NK-92 (cell line): ENCODE measurements at regions not wholly inside any gene's neighbourhood (a gene's known extent, or its start where the extent isn't known, plus 50 kb on each side); places are given as distances from the start of the nearest gene placed in this dataset.
"Not testable (repeated sequence)": the region's sequence is repeated elsewhere in the genome, so short reads cannot be mapped to it uniquely, and the experiment has no call there.

ENCODE experiments used
- DNase-seq: peaks from one replicate; lab custom pipeline; 2025; ENCODE audit not compliant: unreplicated experiment; lab: John Stamatoyannopoulos, UW

DNA sequence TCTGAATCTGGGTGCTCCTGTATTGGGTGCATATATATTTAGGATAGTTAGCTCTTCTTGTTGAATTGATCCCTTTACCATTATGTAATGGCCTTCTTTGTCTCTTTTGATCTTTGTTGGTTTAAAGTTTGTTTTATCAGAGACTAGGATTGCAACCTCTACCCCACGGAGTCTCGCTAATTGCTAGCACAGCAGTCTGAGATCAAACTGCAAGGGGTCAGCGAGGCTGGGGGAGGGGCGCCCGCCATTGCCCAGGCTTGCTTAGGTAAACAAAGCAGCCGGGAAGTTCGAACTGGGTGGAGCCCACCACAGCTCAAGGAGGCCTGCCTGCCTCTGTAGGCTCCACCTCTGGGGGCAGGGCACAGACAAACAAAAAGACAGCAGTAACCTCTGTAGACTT lies 421.8 kb downstream of the CSNK1G3 start:
- not testable (repeated sequence) for DNase-seq

DNA sequence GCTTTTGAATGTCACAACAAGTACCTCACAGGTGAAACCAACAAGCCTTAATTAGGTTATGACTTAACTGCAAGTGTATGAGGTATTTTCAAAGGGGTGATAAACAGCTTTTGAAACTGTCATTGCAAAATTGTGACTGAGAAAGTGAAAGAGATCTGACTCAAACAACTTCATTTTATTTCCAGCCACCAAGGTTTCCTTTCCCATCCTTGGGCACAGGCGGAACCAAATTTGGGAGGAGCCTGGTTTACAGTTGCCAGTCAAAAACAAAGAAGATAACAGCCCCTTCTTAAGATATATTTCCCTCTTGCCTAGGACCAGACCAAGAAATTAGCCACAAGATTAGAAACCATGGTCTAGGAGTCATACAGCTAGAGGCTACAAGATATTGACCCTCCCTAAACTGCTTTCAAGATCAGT lies 417.1 kb downstream of the CSNK1G3 start:
- DNase-seq, result no peak

DNA sequence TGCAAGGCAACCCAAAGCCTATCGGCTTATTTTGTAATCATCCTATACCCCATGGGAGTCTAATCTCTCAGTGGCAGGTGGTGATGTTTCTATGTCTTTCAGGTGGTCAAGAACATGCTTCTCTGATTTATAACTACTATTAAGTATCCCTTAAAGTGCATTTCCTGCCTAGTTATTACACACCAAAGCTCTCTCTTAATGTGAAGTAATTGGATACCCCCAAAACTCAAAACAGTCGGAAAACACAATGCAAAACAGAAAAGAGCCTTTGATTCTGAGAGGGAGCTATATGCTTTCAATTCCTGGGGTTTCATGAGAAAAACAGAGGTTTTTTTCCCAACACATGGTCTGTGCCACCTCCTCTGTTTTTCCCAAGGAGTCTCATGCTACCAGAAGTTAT lies 416.4 kb downstream of the CSNK1G3 start:
- DNase-seq, result no peak

GRCh38 chr5:123921193-123921592 lies 409.2 kb downstream of the CSNK1G3 start:
- no peak for DNase-seq

- no peak for DNase-seq
Observed at GRCh38 chr5:123916345-123917121, 404.6 kb downstream of the CSNK1G3 start.

GRCh38 chr5:123914333-123914732 lies 402.4 kb downstream of the CSNK1G3 start:
- no peak for DNase-seq

- DNase-seq, result no peak
Observed at GRCh38 chr5:123907349-123907748, 395.4 kb downstream of the CSNK1G3 start.

GRCh38 chr5:123906698-123907295 lies 394.8 kb downstream of the CSNK1G3 start:
- DNase-seq, result no peak

GRCh38 chr5:123885081-123885480 lies 373.1 kb downstream of the CSNK1G3 start:
- no peak for DNase-seq

- DNase-seq, result no peak
Observed at GRCh38 chr5:123882965-123883345, 371.0 kb downstream of the CSNK1G3 start.

DNA sequence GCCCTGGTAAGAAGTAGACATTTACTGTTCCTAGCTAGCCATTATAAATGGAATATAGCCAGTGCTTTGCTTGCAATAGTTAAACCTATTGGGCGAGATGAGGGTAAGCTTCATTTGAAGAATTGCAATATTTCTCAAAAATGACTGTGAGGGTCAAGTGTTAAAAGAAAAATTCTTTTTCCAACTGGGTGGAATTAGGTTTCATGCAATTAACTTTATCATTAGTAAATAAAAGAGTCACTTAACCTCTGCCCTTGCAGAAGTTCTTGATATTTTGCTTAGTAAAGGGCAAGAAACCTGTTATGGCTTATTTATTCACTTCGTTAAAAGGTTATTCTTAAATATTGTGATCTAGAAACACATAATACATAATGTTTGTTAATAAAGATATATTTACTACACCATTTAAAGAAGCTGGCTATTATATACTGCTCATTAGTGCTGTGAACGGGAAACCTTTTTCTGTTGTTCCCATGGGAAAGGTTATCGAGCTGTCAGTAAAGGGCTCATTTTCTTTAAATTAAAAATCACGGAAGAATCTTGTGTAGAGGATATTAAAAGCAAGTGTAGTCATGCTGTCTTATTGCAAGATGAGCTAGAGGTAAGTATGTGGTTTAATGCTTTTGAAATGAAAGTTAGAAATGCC lies 370.5 kb downstream of the CSNK1G3 start:
- DNase-seq, result no peak

- DNase-seq, result no peak
Observed at GRCh38 chr5:123881759-123882244, 369.8 kb downstream of the CSNK1G3 start.

DNA sequence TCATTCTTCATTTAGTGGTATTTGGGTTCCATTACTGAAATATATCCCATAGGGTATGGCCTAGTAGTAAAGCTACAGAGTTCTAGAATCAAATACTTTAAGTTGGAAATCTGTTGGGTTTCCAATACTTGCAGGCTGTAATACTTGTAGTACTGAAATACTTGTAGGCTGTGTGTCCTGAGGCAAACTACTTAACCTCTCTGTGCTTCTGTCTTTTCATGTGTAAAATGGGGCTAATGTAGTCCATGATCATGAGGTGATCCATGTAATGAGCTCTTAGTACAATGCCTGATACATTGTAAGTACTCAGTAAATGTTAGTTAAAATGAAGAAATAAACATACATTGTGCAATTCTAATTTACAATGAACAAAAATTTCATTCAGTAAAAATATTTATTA lies 368.9 kb downstream of the CSNK1G3 start:
- no peak for DNase-seq

DNA sequence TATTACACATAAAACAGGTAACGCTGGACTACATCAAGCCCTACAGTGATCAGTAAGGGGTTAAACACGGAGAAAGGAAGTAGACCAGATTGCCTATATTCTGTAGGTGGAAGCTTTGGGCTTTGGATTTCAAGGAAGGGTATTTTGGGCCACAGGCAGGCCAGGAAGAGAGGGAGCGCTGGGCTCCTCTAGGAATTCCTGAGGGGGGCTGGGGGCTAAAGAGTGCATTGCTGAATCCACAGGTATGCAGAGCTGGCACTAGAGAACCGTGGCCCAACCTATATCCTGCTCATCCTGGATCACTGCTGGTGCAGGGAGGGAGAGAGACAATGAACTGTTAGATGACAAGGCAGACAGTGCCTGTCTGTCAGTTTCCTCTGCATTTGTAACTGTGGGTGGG lies 367.1 kb downstream of the CSNK1G3 start:
- DNase-seq, result no peak

GRCh38 chr5:123876276-123876790 lies 364.4 kb downstream of the CSNK1G3 start:
- no peak for DNase-seq

DNA sequence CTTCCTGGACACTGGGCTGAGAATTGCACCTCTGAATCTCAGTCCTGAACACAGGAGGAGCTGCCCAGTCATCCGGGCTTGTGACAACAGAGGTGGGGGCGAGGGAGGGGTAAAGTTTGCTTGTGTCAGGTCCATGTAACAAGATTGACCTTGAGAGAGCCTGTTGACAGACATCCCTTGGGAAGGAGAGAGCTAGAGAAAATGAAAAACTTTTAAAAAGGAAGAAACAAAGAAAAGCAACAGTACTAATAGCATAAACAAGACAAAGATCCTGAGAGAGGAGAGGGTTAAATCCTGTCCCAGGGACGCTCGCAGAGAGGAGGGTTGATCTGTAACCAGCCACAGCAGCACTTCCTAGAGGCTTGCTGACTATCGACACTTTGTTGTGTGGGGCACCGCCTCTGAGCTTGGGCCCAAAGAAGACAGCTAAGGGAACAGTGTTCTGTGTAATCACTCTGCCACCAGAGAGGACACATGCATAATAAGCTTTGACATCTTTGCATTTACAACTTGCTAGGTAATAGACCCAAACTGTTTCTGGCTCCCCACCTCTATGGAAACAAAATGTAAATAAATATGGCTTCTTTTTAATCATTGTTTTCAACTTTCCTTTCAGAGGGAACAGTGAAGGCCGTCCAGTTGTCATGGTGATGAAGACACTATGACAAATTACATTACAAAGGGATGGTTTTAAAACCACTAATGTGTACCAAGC lies 363.7 kb downstream of the CSNK1G3 start:
- DNase-seq, result no peak

GRCh38 chr5:123874600-123875201 lies 362.7 kb downstream of the CSNK1G3 start:
- DNase-seq, result no peak

DNA sequence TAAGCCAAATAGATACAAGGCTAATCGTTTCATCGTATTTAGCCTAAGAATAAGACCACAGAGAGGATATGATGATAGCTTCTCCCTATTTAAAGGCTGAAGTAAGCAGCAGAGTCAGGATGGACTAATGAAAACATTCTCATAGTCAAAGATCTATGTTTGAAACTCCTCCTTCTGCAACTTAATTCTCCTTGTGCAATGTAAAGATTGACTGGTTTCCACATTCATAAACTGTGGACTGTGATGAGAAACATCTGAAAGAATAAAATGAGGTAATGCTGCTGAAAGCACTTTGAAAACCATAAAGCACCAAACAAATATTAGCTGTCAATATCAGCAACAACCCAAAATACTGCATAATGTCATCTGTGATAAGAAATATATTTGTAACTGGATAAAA lies 361.9 kb downstream of the CSNK1G3 start:
- DNase-seq, result no peak

DNA sequence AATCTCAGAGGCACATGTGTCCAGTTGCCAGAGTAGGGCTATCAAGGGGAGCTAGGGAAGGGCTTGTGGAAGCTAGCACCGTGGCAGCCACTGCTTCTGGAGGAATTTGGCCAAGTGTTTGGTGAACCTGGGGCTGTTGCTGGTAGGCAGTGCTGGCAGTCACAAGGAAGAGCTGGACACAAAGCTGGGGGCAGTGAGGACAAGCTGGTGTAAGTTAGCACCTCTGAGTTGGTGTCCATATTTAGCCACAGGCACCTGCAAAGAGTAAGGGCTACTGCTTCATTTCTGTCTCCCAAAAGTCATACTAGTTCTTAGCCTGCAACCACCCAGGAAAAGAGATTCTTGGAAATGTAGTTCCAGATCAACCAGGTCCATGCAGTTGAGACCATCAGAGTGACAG lies 359.4 kb downstream of the CSNK1G3 start:
- no peak for DNase-seq

DNA sequence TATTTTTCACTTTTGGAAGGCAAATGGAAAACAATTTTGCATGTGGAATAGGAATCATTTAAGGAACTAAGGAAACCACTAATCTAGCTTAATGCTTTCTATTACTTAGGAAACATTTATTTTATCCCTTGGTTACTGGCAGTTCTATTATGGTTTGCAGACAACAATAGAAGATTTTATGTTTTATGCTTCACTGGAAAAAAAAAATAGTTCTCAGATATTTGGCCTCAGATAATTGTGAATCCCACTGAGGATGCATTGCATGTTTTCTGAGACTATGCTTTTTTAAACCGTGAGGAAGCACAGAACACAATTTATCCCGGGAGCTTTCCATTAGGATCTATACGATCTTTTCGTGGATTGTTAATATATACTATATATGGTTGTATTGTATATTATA lies 356.9 kb downstream of the CSNK1G3 start:
- DNase-seq, result no peak

DNA sequence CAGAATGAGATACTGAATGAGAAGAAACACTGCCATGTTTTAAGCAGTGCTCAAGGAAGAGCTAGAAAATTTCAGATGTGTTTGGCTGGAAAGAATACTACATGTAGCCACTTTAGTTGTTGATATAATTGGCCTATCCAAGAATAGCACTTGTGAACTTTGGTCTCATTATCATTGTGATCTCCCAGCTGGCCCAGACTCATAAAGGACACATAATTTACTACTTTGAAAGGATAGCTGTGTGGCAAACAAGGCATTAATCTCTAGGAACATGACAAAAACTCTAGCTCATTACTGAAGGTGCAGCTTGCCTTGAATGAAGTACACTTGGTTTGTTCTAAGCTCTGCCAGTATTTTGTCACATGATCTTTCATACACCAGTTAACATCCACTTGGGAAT lies 356.3 kb downstream of the CSNK1G3 start:
- no peak for DNase-seq
